Neuronal stem cell (in vitro differentiated cells): ENCODE measurements at regions not wholly inside any gene's neighbourhood (a gene's known extent, or its start where the extent isn't known, plus 50 kb on each side); places are given as distances from the start of the nearest gene placed in this dataset.

Source experiments
- DNase-seq: peaks from one replicate; pipeline ENCODE4 v3.0.0-alpha.2; 2013; ENCODE audit warnings: low spot score
- H2AFZ ChIP-seq: one replicate; pipeline ENCODE4 v1.6.1; 2013; ENCODE audit warnings: mild to moderate bottlenecking, low read length, inconsistent platforms
- H2AK5ac ChIP-seq: 2 replicates; pipeline ENCODE4 v1.6.1; 2013; ENCODE audit warnings: low read depth, mild to moderate bottlenecking, inconsistent platforms, low read length, moderate library complexity, mixed read lengths
- H2BK120ac ChIP-seq: 2 replicates; pipeline ENCODE4 v1.6.1; 2013; ENCODE audit warnings: low read depth, mild to moderate bottlenecking, inconsistent platforms, low read length, moderate library complexity, mixed read lengths
- H2BK12ac ChIP-seq: one replicate; pipeline ENCODE4 v1.6.1; 2013; ENCODE audit warnings: low read length, inconsistent platforms
- H2BK15ac ChIP-seq: 2 replicates; pipeline ENCODE4 v1.6.1; 2013; ENCODE audit warnings: mild to moderate bottlenecking, low read length, inconsistent platforms, mixed read lengths
- H2BK5ac ChIP-seq: one replicate; pipeline ENCODE4 v1.6.1; 2013; ENCODE audit warnings: inconsistent platforms, mild to moderate bottlenecking, low read length, moderate library complexity
- H3K14ac ChIP-seq: one replicate; pipeline ENCODE4 v1.6.1; 2013; ENCODE audit warnings: low read length, inconsistent platforms
- H3K18ac ChIP-seq: 2 replicates; pipeline ENCODE4 v1.6.1; 2013; ENCODE audit warnings: low read length, inconsistent platforms
- H3K23ac ChIP-seq: 2 replicates; pipeline ENCODE4 v1.6.1; 2013; ENCODE audit warnings: low read depth, mild to moderate bottlenecking, mixed read lengths, low read length, inconsistent platforms; ENCODE audit not compliant: poor library complexity
- H3K27ac ChIP-seq: replicated peaks from 3 replicates; pipeline ENCODE4 v1.5.1; 2013; ENCODE audit warnings: low read length, inconsistent platforms
- H3K27me3 ChIP-seq, 3 experiments: 2 replicates each; pipeline ENCODE4 v1.6.1; 2013; ENCODE audit warnings: low read length in 3 of 3, mild to moderate bottlenecking in 2 of 3, inconsistent platforms in 1 of 3, low read depth in 1 of 3, mixed read lengths in 1 of 3, moderate library complexity in 1 of 3; ENCODE audit not compliant: control insufficient read depth in 3 of 3, insufficient read depth in 3 of 3
- H3K36me3 ChIP-seq, 2 donors: replicated peaks in 1 of 2; 2 replicates each; pipeline ENCODE4 v1.6.1; 2013; ENCODE audit warnings: low read length in 2 of 2; ENCODE audit not compliant: control insufficient read depth in 2 of 2, insufficient read depth in 2 of 2
- H3K4ac ChIP-seq: 2 replicates; pipeline ENCODE4 v1.6.1; 2013; ENCODE audit warnings: inconsistent platforms, mild to moderate bottlenecking, low read length, moderate library complexity
- H3K4me1 ChIP-seq, 2 donors: 1 replicate in 1 of 2; 2 replicates in 1 of 2; pipeline ENCODE4 v1.6.1; 2013; ENCODE audit warnings: low read length in 2 of 2, low read depth in 1 of 2; ENCODE audit not compliant: control insufficient read depth in 2 of 2, insufficient read depth in 1 of 2
- H3K4me2 ChIP-seq: one replicate; pipeline ENCODE4 v1.6.1; 2013; ENCODE audit warnings: mild to moderate bottlenecking, low read length, inconsistent platforms; ENCODE audit not compliant: insufficient read depth, poor library complexity, severe bottlenecking
- H3K4me3 ChIP-seq, 2 donors: 2 replicates each; pipeline ENCODE4 v1.5.1; 2013; ENCODE audit warnings: low read length in 2 of 2, mild to moderate bottlenecking in 2 of 2, inconsistent platforms in 1 of 2, moderate library complexity in 1 of 2
- H3K79me1 ChIP-seq: one replicate; pipeline ENCODE4 v1.6.1; 2013; ENCODE audit warnings: low read depth, mild to moderate bottlenecking, inconsistent platforms, low read length, moderate library complexity
- H3K9ac ChIP-seq: one replicate; pipeline ENCODE4 v1.6.1; 2013; ENCODE audit warnings: mild to moderate bottlenecking, low read depth, low read length, inconsistent platforms; ENCODE audit not compliant: poor library complexity
- H3K9me3 ChIP-seq, 2 donors: replicated peaks in 1 of 2; 2 replicates each; pipeline versions ENCODE3 to v1.6.1; 2013; ENCODE audit warnings: low read length in 2 of 2, mild to moderate bottlenecking in 2 of 2, inconsistent platforms in 1 of 2, low read depth in 1 of 2, mixed read lengths in 1 of 2, moderate library complexity in 1 of 2; ENCODE audit not compliant: control insufficient read depth in 2 of 2, insufficient read depth in 1 of 2
- H4K8ac ChIP-seq: one replicate; pipeline ENCODE4 v1.6.1; 2013; ENCODE audit warnings: low read depth, mild to moderate bottlenecking, inconsistent platforms, low read length, moderate library complexity
- H4K91ac ChIP-seq: one replicate; pipeline ENCODE4 v1.6.1; 2013; ENCODE audit warnings: low read length, low read depth, mild to moderate bottlenecking, inconsistent platforms; ENCODE audit not compliant: poor library complexity
- WGBS, 2 donors: extraction: QIAGEN DNeasy Blood & Tissue Kit; methylation state at CpG; one replicate each; pipeline ENCODE4 v1.1.7; 2013; ENCODE audit warnings: missing lambda C conversion rate in 2 of 2, mixed read lengths in 1 of 2; ENCODE audit not compliant: insufficient read length in 2 of 2, insufficient replicate concordance in 1 of 2; ENCODE audit errors: extremely low coverage in 2 of 2; 5-methylcytosine and 5-hydroxymethylcytosine counted together

- Histone ChIP-seq H4K91ac (no peak overlapping the region), H2AK5ac (no peak overlapping the region), H3K4me1 (peaks cover 9 to 15% of the 10 kb centered on the region in 2 donors), H3K4me2 (no peak overlapping the region), H4K8ac (no peak overlapping the region), H3K9me3 (no peaks in the 10 kb centered on the region), H3K36me3 (no peaks in the 10 kb centered on the region), H2BK15ac (no peak overlapping the region), H3K14ac (no peak overlapping the region), H2BK12ac (no peak overlapping the region), H3K4me3 (no peak overlapping the region), H3K23ac (no peak overlapping the region), H2BK120ac (no peak overlapping the region), H3K27me3 (peaks cover 0 to 21% (median 0%) of the 10 kb centered on the region in 3 experiments), H2AFZ (no peak overlapping the region), H3K4ac (no peak overlapping the region), H3K9ac (no peak overlapping the region), H3K79me1 (no peaks in the 10 kb centered on the region), H3K18ac (no peak overlapping the region), H2BK5ac (no peak overlapping the region), H3K27ac (no peak overlapping the region)
- no CpG with 5 or more reads among the region's 8 CpGs for WGBS, 2 donors
- DNase-seq: peak; percentile 94
These were observed 509.6 kb upstream of the TNC start for GRCh38 chr9:115627511-115627910.

- peak overlapping the region; percentile 62 for H3K27ac ChIP-seq
- no peaks in the 10 kb centered on the region for H3K36me3 ChIP-seq
- H2BK12ac ChIP-seq: no peak overlapping the region
- H3K79me1 ChIP-seq: no peaks in the 10 kb centered on the region
- no peak overlapping the region for H2BK15ac ChIP-seq
- no CpG with 5 or more reads among the region's 2 CpGs for WGBS, 2 donors
- H3K4ac ChIP-seq: no peak overlapping the region
- DNase-seq: peak; percentile 11
- no peak overlapping the region for H4K91ac ChIP-seq
- peaks cover 0 to 21% (median 0%) of the 10 kb centered on the region in 3 experiments for H3K27me3 ChIP-seq
- peak overlapping the region; percentile 39 for H2BK5ac ChIP-seq
- no peak overlapping the region for H3K14ac ChIP-seq
- H3K4me3 ChIP-seq: no peak overlapping the region
- no peak overlapping the region for H4K8ac ChIP-seq
- H3K4me2 ChIP-seq: no peak overlapping the region
- H3K23ac ChIP-seq: no peak overlapping the region
- H2AFZ ChIP-seq: no peak overlapping the region
- no peak overlapping the region for H2BK120ac ChIP-seq
- H3K18ac ChIP-seq: no peak overlapping the region
- no peak overlapping the region for H2AK5ac ChIP-seq
- H3K9me3 ChIP-seq: no peaks in the 10 kb centered on the region
- no peak overlapping the region for H3K9ac ChIP-seq
- H3K4me1 ChIP-seq: peaks cover 9 to 18% of the 10 kb centered on the region in 2 donors
These were observed 510.5 kb upstream of the TNC start for GRCh38 chr9:115628426-115628825.

GRCh38 chr9:115629879-115630840 is 512.2 kb upstream of the TNC start:
- H2BK15ac ChIP-seq: no peak overlapping the region
- no peak overlapping the region for H4K91ac ChIP-seq
- H3K36me3 ChIP-seq: no peaks in the 10 kb centered on the region
- peak overlapping the region; percentile 83 for H3K27ac ChIP-seq
- no peak overlapping the region for H3K4ac ChIP-seq
- no peak overlapping the region for H3K23ac ChIP-seq
- H3K79me1 ChIP-seq: no peaks in the 10 kb centered on the region
- H2BK5ac ChIP-seq: no peak overlapping the region
- H2AFZ ChIP-seq: no peak overlapping the region
- no peak overlapping the region for H3K14ac ChIP-seq
- peaks cover 9 to 18% of the 10 kb centered on the region in 2 donors for H3K4me1 ChIP-seq
- no peak overlapping the region for H3K18ac ChIP-seq
- no peak overlapping the region for H3K9ac ChIP-seq
- no peaks in the 10 kb centered on the region for H3K9me3 ChIP-seq
- no peak overlapping the region for H4K8ac ChIP-seq
- peak; percentile 49 for DNase-seq
- peaks cover 0 to 11% (median 0%) of the 10 kb centered on the region in 3 experiments for H3K27me3 ChIP-seq
- no peak overlapping the region for H3K4me2 ChIP-seq
- no peak overlapping the region for H2AK5ac ChIP-seq
- WGBS, 2 donors: no CpG with 5 or more reads among the region's 4 CpGs
- no peak overlapping the region for H2BK120ac ChIP-seq
- no peak overlapping the region for H3K4me3 ChIP-seq
- H2BK12ac ChIP-seq: no peak overlapping the region

- Histone ChIP-seq H3K9me3 (no peaks in the 10 kb centered on the region), H2AFZ (no peak overlapping the region), H3K18ac (peak overlapping the region; percentile 69), H3K4me3 (no peak overlapping the region), H3K9ac (no peak overlapping the region), H3K23ac (no peak overlapping the region), H3K14ac (no peak overlapping the region), H2AK5ac (peak overlapping the region; percentile 43), H3K79me1 (no peaks in the 10 kb centered on the region), H3K36me3 (no peaks in the 10 kb centered on the region), H2BK5ac (no peak overlapping the region), H3K4me1 (peaks cover 8 to 16% of the 10 kb centered on the region in 2 donors), H2BK12ac (peak overlapping the region; percentile 30), H2BK120ac (no peak overlapping the region), H4K8ac (no peak overlapping the region), H3K4me2 (no peak overlapping the region), H3K4ac (no peak overlapping the region), H3K27me3 (no peaks in the 10 kb centered on the region), H2BK15ac (no peak overlapping the region), H3K27ac (no peak overlapping the region), H4K91ac (no peak overlapping the region)
- WGBS, 2 donors: no CpG with 5 or more reads among the region's 7 CpGs
- no peak for DNase-seq
These were observed 514.4 kb upstream of the TNC start for GRCh38 chr9:115632391-115632790.
